Erythroblast (primary cell): ENCODE measurements at regions not wholly inside any gene's neighbourhood (a gene's known extent, or its start where the extent isn't known, plus 50 kb on each side); places are given as distances from the start of the nearest gene placed in this dataset.

Experiments used
- DNase-seq, 2 experiments: peaks; one replicate each; lab custom pipeline; 2025; lab: John Stamatoyannopoulos, UW
- GATA1 ChIP-seq: IDR thresholded peaks from 2 replicates; pipeline ENCODE4 v1.6.1; 2011; ENCODE audit warnings: low read depth, mild to moderate bottlenecking, control low read depth, low read length, moderate library complexity
- POLR2A ChIP-seq: IDR thresholded peaks from 2 replicates; pipeline ENCODE4 v1.6.1; 2011; ENCODE audit warnings: mild to moderate bottlenecking, low read length

GRCh38 chr20:59393142-59393541, 92.7 kb downstream of the EDN3 start:
- TF ChIP-seq POLR2A = no peak
- no peak for TF ChIP-seq GATA1
- no peak for DNase-seq

GRCh38 chr20:59395729-59396128, 95.3 kb downstream of the EDN3 start:
- DNase-seq = no peak
- TF ChIP-seq GATA1 (no peak), POLR2A (no peak)

- TF ChIP-seq POLR2A = no peak
- TF ChIP-seq GATA1 = no peak
- DNase-seq = no peak
Measured at GRCh38 chr20:59398537-59399205, 98.3 kb downstream of the EDN3 start.

DNA sequence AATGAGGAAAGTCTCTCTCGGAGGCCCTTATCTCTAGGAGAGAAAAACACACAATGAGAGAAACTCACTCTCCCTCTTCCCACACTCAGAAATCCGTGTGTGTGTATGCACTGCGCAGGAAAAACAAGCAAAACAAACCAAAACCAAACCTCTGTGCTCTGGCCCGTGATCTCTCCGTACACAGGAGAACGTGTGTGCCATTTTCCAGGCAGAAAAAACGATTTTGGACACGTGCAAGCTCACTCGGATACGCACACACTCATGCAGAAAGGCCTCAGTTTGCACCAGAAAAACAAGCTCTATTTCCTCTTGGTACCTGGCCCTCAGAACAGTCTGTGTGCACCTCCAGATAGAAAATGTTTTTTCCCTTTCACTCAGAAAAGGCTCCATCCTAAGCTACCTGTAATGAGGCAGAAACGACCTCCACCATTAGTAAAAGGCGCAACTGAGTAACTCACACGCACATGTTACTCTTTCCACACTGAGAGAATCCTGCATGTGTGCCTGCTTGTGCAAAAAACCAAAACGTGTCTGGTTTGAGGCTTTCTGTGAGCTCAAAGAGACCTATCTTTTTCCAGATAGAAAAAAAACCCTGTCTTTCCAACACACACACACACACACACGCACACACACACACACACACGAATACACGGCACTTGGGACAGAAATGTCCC, 99.2 kb downstream of the EDN3 start:
- no peak for DNase-seq
- TF ChIP-seq GATA1 (no peak), POLR2A (no peak)

DNA sequence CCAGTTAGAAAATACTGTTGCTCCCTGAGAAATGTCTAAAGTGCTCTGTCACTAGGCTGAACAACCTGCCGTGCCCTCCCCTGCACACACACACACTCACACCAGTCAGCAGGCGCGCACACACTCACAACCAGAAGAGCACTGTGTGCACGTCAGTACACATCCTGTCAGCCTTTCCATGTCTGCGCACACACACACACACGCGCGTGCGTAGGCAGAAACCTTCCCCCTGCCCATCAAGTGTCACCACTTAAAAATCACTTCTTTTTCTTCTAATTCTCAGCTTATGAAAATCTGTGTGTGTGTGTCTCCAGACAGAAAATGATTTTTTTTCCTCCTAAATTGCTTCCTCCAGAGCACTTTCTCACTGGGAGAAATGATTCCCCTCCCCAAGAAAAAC, 100.3 kb downstream of the EDN3 start:
- no peak for DNase-seq
- no peak for TF ChIP-seq GATA1
- no peak for TF ChIP-seq POLR2A

DNA sequence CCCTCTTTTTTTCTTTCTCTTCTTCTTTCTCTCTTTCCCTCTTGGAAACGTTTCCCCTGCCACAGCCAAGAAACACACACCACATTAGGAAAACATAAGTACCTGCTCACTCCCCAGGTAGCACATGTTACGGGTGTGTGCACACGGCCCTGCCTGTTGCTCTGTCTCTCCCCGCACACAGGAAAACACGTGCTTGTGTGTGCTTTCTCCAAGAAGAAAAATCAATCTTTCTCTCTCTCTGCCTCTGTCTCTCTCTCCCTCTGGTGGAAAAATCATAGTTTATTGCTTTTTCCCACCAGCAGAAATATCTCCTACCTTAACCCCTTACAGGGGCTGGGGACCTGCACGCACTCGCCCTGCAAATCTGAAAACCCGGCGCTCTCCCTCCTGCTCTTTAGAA, 102.3 kb downstream of the EDN3 start:
- TF ChIP-seq GATA1 (no peak), POLR2A (no peak)
- DNase-seq = no peak

- no peak for TF ChIP-seq POLR2A
- no peak for TF ChIP-seq GATA1
- peak; percentile 28 to 50 for DNase-seq
Measured at GRCh38 chr20:59403261-59403961, 103.0 kb downstream of the EDN3 start.

GRCh38 chr20:59403962-59404314, 103.5 kb downstream of the EDN3 start:
- no peak for DNase-seq
- TF ChIP-seq GATA1 (no peak), POLR2A (no peak)

GRCh38 chr20:59404749-59405148, 104.3 kb downstream of the EDN3 start:
- TF ChIP-seq POLR2A (no peak), GATA1 (no peak)

DNA sequence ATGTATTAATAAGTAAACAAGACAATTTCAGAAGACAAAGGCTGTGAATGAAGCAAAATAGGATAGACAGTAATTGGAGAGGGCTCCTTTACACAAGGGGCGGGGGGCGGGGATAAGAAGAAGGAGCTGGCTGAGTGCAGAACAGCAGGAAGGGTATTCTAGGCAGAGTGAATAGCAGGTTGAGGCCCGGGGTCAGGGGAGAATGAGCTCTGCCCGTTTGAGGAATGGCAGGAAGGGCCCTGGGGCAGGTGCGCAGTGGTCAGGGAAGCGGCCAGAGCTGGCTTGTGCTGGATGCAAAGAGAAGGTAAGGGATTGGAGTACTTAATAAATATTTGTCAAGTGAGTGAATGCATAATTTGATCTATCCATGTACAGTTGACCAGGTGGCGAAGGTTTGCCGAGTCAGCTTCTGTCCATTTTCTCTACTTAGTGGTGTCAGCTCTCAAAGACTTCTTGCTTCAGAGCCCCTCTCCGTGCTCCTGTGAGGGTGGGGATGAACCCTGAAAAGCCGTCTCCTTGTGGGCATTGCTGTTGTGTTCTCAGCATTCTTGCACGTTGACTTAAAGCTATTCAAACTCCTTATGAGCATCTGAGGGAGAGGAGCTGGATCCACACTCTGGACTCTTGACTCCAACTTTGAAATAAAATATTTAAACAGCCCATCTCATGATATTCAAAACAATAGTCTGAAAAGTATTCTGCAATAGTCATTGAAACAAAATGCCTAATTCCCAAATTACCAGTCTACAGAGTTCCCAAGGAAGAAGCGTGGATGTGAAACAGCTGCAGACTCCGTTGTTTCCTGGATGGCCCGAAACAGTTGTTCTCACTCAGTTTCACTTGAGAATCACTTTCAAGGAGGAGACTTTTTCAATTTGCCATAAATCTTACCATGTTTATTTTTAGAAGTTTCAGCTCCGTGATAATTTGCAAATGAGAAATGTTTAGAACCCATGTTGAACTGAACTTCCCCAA, 105.1 kb downstream of the EDN3 start:
- DNase-seq = no peak
- TF ChIP-seq GATA1 (no peak), POLR2A (no peak)

More at GRCh38 chr20:59404749-59405148, 104.3 kb downstream of the EDN3 start:
- DNase-seq = no peak

- DNase-seq = no peak
- TF ChIP-seq GATA1 (no peak), POLR2A (no peak)
Measured at GRCh38 chr20:59406446-59406845, 106.0 kb downstream of the EDN3 start.

- TF ChIP-seq GATA1 = no peak
- no peak for TF ChIP-seq POLR2A
- no peak for DNase-seq
Measured at GRCh38 chr20:59411170-59411569, 110.8 kb downstream of the EDN3 start.

DNA sequence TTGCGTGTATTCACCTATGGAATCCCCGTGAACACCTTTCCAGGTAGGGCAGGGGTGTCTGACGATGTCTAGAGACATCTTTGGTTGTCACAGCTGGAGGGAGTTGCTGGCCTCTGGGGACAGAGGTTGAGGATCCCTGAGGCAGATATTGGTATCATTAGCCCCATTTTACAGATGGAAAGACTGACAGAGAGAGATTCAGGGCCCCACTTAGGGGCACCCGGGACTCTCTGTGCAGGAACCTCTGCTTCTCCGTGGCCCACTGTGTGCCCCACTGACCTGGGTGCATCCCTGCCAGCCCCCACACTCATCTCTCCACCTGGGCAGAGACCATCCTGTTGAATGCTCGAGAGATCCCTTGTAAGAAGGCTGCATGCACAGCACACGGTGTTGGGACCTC, 111.2 kb downstream of the EDN3 start:
- no peak for TF ChIP-seq GATA1
- DNase-seq = no peak

DNA sequence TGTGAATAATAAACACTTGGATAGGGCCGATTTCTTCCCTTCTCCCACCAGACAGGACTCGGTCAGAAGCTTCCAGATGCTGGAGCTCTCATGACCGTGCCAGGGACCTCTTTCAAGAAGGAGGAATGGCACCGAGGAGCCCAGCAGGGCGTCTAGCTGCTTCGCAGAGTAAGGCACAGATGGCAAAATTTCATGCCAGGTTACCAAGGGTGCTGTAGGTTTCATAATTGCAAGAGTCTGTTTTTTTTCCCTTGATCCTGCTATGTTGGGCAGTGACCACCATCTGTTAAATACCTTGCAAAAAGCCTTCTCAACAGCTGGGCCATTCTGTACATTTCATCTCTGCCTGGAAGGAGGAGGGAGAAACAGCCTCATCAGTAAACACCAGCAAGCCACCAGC, 111.8 kb downstream of the EDN3 start:
- TF ChIP-seq POLR2A = no peak
- TF ChIP-seq GATA1 = no peak
- no peak for DNase-seq

DNA sequence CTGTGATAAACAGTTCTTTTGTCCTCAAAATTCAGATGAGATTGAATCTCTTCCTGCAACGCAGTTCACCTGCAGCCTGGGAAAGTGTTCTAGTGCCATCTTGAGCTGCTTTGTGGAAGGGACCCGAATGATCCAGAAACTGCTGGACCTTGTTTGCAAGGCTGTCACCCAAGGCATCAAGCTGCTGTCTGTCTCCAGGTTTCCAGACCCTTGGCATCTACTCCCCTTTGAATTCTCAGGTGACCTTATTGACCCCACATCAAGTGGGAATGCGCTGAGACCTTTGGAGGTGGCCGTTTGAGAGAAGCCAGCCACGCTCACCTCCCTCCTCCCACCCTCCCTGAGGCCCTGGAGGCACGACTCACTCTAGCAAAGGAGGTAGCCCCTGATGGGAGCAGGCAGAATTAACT, 112.5 kb downstream of the EDN3 start:
- DNase-seq = no peak
- no peak for TF ChIP-seq GATA1
